ENCODE measurements at regions not wholly inside any gene's neighbourhood (a gene's known extent, or its start where the extent isn't known, plus 50 kb on each side); places are given as distances from the start of the nearest gene placed in this dataset.

DNA sequence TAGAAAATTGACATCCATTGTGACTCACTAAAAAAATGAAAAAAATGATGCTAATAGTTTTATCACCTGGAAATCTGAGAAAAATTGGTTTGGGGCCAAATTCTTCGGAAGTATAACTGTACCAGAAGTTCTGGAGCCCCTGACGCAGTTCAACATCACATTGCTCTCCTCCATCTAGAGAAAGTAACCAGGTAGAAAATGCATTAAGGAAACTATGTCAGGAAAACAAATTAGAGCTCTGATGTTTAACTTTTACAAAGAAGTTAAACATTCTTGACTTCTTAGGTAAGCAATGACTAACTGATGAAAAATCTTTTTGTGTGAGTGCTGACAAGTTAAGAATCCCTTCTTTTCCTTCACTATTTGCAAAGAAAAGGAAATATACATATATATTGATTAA, 61.1 kb upstream of the TMEM196 start:
- Histone ChIP-seq H3K27me3 (no peaks in the 10 kb centered on the region), H3K4me1 (no peaks in the 10 kb centered on the region), H3K27ac (no peak overlapping the region), H3K4me3 (no peak overlapping the region), H3K36me3 (no peaks in the 10 kb centered on the region), H3K9me3 (no peaks in the 10 kb centered on the region)
- ATAC-seq = no peak
- 50 to 62% methylated on average over 2 of the region's 2 CpGs for WGBS, 2 donors (ENCODE audit: low coverage in 1 of 2)
- TF ChIP-seq EP300 (IDR thresholded peaks at IDR 0.05) (no peak), POLR2AphosphoS5 (IDR thresholded peaks at IDR 0.05) (no peak)
- TF ChIP-seq, protein P1, sequence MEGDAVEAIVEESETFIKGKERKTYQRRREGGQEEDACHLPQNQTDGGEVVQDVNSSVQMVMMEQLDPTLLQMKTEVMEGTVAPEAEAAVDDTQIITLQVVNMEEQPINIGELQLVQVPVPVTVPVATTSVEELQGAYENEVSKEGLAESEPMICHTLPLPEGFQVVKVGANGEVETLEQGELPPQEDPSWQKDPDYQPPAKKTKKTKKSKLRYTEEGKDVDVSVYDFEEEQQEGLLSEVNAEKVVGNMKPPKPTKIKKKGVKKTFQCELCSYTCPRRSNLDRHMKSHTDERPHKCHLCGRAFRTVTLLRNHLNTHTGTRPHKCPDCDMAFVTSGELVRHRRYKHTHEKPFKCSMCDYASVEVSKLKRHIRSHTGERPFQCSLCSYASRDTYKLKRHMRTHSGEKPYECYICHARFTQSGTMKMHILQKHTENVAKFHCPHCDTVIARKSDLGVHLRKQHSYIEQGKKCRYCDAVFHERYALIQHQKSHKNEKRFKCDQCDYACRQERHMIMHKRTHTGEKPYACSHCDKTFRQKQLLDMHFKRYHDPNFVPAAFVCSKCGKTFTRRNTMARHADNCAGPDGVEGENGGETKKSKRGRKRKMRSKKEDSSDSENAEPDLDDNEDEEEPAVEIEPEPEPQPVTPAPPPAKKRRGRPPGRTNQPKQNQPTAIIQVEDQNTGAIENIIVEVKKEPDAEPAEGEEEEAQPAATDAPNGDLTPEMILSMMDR (IDR thresholded peaks at IDR 0.05) = no peak

DNA sequence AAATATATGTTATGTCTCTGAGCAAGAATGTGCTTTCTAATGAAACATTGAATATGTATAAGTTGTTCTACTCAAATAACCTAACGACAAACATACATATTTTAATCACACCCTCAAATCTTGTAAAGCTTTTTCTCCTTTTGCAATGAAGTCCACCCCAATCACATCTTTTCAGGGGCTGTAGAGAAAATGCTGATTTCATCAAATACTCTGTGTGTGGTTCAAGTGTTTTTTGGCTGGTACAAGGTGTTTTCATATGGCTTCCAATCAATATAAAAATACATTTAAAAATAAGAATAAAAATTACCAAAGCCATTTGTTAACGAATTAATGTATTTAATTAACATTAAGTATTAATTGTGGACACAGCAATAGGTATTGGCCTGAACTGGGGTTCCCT, 57.2 kb upstream of the TMEM196 start:
- H3K4me3 ChIP-seq = no peak overlapping the region
- no peaks in the 10 kb centered on the region for H3K4me1 ChIP-seq
- H3K27ac ChIP-seq = no peak overlapping the region
- no peaks in the 10 kb centered on the region for H3K27me3 ChIP-seq
- no peak for ATAC-seq
- WGBS, 2 donors (ENCODE audit: low coverage in 1 of 2) = 64 to 73% methylated on average over 2 of the region's 2 CpGs
- TF ChIP-seq EP300 (IDR thresholded peaks at IDR 0.05) (no peak), POLR2AphosphoS5 (IDR thresholded peaks at IDR 0.05) (no peak), POLR2A (IDR thresholded peaks at IDR 0.05) (no peak)
- TF ChIP-seq, protein P1 (IDR thresholded peaks at IDR 0.05) = no peak
- no peaks in the 10 kb centered on the region for H3K9me3 ChIP-seq
- no peaks in the 10 kb centered on the region for H3K36me3 ChIP-seq

All from gastroesophageal sphincter (tissue), 4 donors.